ENCODE measurements at regions not wholly inside any gene's neighbourhood (a gene's known extent, or its start where the extent isn't known, plus 50 kb on each side); places are given as distances from the start of the nearest gene placed in this dataset.
A peak's percentile ranks its signal among the peaks of the same experiment; 100 is the strongest.
"Not testable (repeated sequence)": the region's sequence is repeated elsewhere in the genome, so short reads cannot be mapped to it uniquely, and the experiment has no call there.

DNA sequence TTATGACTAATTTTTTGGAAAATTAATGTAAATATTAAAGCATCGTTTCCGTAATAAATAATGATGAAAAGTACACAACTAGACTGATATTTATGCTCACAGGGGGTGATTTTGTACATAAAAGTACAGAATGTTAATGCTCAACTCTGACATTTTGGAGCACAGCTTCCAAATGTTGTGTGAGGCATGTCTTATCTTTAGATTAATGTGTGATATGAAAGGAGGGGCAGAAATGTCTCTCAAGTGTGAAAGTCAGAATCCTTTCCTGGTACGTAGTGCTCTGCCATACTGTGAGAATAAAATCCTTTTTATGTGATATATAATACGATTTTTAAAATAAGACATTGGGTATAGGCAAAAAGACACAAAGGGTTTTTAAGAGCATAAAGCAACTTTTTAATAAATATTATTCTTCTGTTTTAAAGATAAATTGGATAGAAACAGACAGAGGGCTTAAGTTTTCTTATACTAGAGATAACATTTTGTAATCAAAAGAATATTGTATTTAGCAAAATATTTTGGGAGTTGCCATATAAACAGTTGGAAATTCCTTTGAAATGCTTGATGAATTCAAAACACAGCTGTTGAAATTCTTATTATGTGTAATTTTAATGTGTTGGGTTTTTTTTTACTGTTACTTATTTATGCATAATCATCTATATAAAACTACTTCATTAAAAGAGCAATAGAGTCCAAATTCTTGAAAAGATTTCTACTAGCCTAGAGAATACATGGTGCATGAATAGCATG lies 389.7 kb downstream of the RAP2B start:
- DNase-seq: no peak

DNA sequence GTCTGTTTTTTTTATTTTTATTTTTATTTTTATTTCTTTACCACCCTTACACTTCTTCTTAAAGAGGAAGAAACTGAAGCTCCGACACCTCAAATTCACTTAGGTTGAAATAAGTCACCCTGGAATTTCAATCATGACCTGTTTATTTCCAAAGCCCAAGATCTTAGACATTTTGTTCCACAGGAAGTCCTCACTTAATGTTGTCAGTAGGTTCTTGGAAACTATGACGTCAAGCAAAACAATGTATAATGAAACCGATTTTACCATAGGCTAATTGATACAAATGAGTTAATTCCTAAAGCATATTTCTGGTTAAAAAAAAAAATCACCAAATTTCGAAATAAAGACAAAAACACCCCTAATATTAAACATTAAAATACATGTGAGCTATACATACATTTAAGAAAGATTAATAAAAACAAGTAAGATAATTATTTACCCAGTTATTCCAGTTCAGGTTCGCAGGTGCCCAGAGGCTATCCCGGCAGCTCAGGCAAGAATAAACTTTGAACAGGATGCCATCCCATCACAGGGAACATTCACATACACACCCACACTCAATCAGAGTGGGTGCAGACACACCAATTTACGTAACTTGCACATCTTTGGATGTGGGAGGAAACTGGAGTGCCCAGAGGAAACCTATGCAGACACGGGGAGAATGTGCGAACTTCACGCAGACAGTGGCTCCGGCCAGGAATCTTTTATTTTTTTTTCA lies 391.0 kb downstream of the RAP2B start:
- DNase-seq: no peak

DNA sequence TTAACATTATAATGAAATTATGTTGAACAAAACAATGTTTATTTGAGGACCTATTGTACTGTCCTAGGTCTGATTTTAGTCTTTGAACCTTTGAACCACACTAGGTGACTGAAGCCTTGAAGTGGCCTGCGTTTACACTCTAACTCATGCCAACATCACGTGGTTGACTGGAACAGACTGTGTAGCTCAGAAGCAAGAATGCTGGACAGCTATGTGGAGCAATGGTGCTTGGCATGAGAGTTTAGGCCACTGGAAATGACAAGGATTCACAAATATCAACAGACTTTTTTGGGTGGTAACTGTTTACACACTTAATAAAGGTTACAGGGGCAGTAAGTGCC lies 391.5 kb downstream of the RAP2B start:
- DNase-seq: no peak

DNA sequence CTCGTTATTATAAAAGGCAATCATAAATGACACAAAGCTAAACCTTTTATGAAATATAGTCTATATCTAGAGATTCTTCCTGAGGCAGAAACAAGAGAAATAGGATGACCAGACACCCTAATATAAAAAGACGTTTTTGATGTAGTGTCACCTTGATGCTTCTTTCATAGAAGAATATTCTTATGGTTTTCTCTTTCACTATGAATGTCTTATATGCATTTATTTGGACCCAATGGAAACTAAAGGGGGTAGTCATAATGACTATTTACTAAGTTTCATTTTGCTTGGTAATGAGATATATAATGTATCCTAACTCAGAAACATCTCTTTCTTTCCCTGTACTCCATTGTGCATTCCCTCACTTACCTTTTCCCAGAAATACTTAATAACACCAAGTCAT lies 393.9 kb downstream of the RAP2B start:
- DNase-seq: no peak

DNA sequence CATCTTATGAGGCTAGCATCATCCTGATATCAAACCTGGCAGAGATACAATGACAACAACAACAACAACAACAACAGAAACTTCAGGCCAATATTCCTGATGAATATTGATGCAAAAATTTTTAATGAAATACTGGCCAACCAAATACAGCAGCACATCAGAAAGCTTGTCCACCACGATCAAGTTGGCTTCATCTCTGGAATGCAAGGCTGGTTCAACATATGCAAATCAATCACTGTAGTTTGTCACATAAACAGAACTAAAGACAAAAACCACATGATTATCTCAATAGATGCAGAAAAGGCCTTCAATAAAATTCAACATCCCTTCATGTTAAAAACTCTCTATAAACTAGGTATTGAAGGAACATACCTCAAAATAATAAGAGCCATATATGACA lies 397.3 kb downstream of the RAP2B start:
- DNase-seq: not testable (repeated sequence)

DNA sequence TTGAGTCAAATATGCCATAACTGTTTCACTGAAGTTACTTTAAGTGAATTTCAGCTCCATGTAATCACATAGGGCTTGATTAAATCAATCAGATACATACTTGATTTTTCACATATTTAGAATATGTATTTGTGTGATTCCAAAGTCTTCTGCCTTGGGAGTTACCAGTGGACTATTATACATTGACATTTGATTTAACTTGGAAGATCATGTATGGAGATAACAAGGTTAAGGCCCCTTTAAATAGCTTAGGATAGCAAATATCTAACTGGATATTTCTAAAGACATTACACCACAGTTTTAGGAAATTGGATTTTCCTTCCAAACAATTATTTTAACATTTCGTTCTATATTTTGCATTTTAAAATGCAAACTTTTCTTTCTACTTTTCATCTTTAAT lies 405.0 kb downstream of the RAP2B start:
- DNase-seq: no peak

DNA sequence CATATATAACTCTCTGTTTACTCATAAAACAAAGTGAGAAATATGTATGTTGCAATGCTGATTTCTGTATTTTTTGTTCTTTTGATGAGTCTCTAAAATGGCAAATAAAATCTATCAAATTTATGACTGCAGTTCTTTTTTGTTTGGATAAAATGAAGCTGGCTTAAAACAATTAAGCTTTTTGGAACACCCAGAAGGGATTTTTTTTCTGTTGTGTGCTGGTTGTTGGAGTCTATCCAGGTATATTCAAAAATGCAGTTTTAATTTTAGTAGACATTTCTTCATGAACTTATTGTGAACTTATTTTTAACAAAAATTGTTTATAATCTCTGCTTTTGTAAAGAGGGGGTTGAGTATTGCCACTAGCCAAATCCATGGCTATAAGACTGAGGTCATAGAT lies 405.5 kb downstream of the RAP2B start:
- peak in 1 of 3 donors; percentile 15 for DNase-seq

DNA sequence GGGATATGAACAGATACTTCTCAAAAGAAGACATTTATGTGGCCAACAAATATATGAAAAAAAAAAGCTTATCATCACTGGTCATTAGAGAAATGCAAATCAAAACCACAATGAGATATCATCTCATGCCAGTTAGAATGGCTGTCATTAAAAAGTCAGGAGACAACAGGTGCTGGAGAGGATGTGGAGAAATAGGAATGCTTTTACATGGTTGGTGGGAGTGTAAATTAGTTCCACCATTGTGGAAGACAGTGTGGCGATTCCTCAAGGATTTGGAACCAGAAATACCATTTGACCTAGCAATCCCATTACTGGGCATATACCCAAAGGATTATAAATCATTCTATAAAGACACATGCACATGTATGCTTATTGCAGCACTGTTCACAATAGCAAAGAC lies 408.5 kb downstream of the RAP2B start:
- not testable (repeated sequence) for DNase-seq

DNA sequence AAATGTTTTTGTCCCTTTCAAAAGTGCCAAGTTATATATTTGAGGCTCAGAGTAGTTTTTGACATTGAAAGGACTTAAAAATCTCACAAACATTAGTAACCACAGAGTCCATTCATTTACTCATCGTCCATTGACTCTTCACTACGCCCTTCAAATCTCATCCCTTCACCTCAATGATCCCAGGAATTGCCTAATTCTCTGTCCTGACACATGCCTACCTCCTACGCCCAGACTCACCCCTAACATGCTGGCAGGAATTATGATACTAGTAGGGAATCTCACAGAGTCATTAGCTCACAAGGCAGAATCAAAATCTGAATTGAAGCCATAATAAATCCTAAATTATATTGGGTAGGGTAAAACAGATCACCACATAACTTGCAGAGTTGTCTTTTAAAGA lies 410.1 kb downstream of the RAP2B start:
- DNase-seq: no peak

DNA sequence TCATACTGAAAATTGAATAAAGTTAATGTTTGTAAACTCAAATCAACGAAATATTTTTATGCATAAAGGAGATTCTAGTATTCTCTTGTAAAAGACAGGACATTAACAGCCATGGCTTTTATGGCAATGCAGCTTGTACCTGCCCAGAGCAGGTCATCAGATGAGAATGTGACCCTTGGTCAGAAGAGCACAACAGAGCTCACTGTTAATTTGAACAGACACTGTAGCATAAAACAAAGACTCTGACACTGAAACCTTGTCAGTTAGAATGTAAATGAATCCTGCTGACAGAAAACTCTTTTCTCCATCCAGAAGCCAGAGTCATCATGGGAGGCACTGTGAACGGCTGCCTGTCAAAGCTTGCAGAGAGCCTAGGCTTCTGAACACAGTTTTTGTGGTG lies 410.6 kb downstream of the RAP2B start:
- no peak for DNase-seq

DNA sequence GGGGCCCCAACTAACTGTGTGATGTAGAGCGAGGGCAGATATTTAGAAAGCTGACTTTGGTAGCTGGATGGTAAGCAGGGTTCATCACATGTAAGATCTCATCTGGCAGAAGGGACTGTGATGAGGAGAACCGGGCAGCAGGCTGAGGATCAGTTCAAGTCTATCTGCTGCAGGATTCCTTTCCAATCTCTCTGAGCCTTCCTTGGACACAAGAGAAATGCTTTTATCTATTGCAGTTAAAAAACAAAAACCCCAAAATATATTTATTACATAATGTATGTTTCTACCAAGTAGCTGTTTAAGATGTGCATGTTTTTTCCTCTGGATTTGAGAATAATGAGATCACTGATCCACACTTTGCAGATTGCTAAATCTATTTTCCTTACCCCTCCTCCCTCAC lies 411.5 kb downstream of the RAP2B start:
- no peak for DNase-seq

DNA sequence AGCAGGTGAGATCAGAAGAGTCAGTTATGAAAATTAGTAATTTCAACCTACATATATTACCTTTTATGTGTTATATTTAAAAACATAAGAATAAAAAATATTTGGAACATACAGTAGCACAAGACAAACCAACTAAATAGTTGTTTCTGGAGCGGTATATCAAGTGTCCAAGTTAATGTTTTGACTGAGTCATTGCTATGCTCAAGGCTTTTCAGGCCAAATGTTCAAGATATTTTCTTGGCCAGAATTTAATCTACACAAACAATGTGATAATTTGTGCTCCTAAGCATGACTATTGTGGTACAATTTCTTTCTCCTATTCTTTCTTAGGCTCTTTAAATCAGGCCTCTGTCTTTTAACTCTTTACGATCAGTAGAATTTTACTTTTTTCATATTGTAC lies 412.4 kb downstream of the RAP2B start:
- DNase-seq: no peak

DNA sequence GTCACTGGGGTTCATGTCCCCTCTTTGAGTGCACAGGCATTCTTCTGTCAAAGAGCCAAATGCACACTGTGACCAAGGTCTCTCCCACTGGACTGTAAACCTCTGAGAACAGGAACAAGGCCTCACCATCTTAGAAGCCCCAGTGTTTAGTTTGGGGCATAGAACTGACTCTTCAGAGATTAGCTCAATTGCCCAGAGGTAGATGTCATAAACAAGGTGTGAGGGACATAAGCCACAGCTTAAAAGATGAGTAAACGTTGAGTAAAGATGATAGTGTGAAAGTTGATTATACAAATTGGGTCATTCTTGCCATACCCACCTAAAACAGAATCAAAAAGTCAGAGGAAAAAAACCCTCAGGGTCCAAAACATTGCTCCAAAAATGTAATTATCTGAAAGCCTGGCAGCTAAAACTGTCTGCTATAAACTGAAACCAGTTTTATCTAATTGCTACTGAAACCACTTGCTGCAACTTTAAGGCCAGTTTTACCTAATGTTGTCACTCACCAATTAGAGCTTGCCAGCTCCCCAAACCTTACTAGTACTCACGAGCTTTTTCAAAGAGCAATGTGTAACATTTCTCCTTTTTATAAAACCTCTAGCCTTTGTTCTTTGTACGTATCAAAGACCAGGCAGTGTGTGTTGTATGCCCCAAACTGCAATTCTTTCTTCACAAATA lies 415.2 kb downstream of the RAP2B start:
- DNase-seq: no peak

DNA sequence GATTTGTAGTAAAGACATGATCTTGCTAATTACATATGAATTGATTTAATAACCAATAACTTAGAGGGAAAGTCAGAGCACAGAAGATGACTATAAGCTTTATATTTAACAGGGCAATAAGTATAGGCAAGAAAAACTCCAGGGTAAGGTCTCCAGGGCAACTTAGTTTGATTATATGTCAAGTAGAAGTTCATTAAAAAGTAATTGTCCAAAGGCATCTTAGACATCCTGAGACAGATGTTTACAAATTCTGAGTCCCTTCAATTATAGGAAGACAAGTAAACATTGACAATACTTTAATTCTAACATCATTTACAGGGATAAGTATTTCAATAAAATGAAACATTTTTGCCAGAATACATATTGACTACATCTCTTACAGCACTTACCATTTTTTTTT lies 416.0 kb downstream of the RAP2B start:
- DNase-seq: no peak

DNA sequence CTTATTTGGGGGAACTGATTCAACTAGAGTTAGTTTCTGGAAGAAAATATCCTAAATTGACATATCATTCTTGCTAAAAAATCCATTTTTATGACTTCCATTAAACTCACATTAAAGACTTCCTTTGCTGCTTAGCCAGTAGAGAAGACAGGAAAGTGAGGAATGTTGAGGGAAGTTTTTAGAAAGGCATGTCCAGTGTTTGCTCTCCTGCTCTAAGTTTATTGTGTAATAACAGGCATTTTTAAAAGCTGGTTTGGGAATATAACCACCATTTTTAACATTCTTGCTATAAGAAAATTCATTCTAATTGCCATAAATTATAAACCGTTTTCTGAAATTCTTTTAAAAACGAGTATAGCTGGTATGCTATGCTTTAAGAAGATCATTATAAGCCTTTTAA lies 428.0 kb downstream of the RAP2B start:
- no peak for DNase-seq

DNA sequence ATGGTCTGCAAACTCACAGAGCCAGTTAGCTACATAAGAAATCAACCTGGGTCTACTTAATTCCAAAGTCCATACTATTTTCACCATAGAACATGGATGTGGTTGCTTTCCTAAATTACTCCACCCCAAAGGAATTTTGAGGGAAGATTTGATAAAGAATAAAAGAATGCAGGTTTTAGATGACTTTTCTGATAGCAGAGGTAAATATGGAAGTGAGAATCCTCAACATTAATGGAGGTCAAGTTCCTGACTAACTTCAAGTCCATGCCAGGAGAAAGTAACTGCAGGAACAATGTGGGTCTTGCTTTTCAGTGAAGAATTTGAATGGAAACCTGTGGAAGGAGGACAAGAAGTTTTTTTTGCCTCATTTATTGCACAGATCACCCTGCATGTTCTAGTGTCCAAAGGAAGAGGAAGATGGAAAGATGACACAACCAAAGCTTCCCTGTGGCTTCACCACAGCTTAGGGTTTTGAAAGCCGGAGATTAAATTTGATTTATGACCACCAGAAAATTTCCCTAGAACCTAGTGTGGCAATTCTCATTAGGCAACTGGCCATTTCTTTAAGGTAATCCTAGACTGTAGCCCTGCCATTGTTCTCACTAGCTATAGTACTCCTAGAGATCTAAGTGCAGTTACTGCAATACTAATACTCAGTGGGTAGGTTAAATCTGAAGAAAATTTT lies 429.7 kb downstream of the RAP2B start:
- DNase-seq: no peak

DNA sequence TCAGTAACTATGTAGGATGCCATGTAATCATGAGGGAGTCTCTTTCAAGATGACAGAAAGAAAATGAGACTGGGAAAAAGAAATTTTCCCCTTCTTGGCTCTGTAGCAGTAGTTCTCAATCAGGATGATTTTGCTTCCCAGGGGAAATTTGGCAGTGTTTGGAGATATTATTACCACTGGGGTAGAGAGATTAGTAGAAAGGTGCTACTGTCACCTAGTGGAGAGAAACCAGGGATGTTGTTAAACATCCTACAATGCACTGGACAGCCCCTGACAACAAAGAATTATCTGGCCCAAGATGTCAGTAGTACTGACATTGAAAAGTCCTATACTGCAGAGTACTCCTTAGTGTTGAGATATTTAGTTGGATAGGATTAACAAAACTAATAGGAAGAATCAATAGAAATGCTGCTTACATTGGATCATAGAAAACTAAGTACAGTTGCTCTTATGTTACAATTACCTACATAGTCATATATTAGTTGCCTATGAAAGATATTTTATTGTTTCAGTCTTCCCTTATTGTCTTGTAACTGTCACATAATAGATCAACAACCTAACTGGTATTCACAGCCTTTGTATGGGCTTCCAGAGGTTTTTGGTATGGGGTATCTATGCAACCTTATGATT lies 433.3 kb downstream of the RAP2B start:
- peak in 2 of 3 donors; percentile 20 to 25 for DNase-seq

DNA sequence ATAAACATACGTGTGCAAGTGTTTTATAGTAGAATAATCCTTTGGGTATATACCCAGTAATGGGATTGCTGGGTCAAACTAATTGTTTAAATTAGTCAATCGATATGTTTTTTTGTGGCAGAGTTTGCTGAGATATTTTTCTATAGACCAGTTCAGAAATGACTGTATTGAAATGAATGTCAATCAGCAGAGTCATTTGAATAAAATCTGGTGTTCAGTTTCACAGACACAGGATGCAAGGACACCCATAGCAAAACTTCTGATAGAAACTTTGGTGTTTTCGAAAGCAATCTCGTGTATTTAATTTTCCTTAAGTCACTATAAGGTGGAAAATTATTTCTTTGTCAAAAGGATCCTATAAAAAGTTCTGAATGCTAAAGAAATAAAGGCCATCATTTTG lies 434.4 kb downstream of the RAP2B start:
- DNase-seq: no peak

DNA sequence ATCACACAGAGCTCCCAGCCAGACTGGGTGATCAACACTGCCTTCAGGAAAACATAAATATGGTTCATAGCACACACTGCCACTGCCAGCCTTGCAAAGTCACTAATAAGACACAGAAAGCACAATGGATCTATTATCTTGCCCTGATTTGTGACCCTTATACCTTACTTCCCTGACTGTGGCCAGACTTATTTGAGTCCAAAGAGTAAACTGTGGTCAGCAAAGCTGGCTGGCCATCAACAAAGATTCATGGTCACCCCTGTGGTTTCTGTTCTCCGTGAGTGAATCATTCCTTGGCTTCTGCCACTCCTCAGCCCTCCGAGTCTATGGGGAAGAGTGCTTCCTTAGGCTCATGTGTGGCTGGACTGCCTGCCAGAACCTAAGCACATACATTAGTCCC lies 437.7 kb downstream of the RAP2B start:
- peak; percentile 34 to 59 (median 45) for DNase-seq

DNA sequence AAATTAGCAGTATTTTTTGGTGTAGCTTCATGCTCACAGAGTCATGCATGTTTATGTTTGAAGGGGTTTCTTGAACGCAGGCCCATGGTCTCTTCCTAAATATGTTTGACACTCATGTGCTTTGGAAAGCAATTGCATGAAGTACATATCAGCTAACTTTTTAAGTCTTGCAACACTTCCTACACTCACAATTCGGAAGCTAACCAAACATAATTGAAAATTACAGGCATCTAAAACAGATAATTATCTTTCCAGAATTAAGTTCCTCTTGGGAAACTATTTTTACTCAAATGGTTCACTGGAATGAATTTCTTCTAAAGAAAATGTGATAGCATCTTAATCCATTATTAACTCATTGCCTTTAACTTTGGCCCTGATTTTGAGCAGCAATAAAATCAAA lies 438.9 kb downstream of the RAP2B start:
- no peak for DNase-seq

DNA sequence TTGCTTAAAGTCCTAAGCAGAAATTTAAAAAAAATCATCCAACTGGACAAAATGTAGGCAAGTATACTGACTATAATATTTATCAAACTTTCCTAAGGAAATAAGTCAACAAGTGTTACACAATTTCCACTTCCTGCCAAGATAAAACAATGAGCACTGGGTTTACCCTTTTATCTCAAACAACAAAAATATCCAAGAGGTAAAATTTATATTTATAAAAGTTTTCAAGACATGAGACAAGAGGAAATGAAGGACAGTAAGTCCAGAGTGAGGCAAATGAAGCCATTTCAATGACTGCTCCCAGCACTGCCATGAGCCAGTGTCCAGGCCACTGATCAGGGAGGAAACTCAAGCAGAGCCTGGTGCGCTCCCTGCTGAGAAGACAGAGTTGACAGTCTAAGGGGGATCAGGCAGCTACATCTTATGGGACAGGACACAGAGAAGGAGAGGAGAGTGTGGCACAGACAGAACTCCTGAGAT lies 439.4 kb downstream of the RAP2B start:
- peak in 1 of 3 donors; percentile 18 for DNase-seq

DNA sequence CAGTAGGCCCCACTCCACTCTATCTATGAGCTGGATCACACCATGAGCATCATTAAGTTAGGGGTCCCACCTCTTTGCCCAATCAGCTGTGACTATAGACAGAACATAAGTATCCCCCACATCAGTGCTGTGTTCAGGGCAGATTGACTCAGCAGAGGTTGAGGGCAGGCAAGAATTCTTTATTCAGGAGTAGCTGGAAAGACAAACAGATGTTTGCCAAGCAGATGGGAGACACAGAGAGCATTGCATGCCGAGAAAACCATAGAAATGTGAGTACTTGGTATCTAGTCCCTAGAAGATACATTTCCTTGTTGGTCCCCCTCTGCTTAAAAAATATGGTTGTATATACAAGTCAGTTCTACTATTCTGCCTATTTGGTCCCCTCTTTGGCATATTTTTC lies 440.8 kb downstream of the RAP2B start:
- no peak for DNase-seq
